ENCODE measurements at regions not wholly inside any gene's neighbourhood (a gene's known extent, or its start where the extent isn't known, plus 50 kb on each side); places are given as distances from the start of the nearest gene placed in this dataset.

DNA sequence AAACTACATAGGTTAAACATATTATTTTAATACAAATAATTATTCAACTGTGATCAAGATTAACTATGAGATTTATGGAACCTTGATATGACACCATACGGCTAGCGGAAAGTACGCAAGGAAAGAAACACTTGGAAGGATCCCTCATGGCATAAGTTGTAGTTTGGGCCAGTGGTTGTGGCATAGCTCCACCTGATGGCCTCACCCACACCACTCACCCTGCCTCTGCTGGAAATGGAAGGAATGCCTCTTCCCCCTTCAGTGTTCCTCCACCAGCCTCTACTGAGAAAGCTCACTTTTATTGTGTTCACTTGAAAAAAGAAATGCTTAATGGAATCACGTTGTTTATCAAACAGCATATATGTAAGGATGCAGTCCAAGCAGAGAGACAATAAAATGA, 86.4 kb downstream of the BMP15 start:
- TF ChIP-seq, protein P1, sequence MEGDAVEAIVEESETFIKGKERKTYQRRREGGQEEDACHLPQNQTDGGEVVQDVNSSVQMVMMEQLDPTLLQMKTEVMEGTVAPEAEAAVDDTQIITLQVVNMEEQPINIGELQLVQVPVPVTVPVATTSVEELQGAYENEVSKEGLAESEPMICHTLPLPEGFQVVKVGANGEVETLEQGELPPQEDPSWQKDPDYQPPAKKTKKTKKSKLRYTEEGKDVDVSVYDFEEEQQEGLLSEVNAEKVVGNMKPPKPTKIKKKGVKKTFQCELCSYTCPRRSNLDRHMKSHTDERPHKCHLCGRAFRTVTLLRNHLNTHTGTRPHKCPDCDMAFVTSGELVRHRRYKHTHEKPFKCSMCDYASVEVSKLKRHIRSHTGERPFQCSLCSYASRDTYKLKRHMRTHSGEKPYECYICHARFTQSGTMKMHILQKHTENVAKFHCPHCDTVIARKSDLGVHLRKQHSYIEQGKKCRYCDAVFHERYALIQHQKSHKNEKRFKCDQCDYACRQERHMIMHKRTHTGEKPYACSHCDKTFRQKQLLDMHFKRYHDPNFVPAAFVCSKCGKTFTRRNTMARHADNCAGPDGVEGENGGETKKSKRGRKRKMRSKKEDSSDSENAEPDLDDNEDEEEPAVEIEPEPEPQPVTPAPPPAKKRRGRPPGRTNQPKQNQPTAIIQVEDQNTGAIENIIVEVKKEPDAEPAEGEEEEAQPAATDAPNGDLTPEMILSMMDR (IDR thresholded peaks at IDR 0.05) = no peak
- TF ChIP-seq POLR2A (IDR thresholded peaks at IDR 0.05) (no peak), POLR2AphosphoS5 (IDR thresholded peaks at IDR 0.05) (no peak)
